HG03103 (cell line): ENCODE measurements at regions not wholly inside any gene's neighbourhood (a gene's known extent, or its start where the extent isn't known, plus 50 kb on each side); places are given as distances from the start of the nearest gene placed in this dataset.

Source experiments
- ATAC-seq: cut with Tn5 transposase; IDR thresholded peaks from one replicate; pipeline ENCODE4 v1.9.1; 2021; ENCODE audit warnings: low read depth; ENCODE audit not compliant: unreplicated experiment

DNA sequence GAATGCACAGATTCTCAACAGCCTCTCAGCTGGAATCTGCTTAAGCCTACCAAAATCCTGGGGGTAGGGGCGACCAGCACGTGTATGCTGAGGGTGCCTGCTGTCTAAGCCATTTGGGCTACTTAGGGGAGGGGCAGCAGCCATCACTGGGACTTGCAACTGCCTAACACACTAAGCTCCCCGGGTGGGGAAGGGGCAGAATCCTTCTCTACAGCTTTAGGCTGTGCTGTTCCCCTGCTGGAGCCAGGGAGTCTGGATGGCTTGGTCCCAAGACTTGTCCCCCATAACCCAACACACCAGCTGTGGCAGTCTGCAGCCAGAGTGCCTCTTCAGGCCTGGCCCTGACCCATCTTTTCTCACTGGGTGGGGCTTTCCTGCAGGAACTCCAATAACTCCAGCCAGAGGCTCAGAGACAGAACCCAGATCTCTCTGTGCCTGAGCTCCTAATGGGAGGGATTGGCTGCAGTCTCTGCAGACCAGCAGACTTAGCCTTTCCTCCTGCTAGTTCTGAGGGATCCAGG lies 305.4 kb upstream of the RND3 start:
- no peak for ATAC-seq

DNA sequence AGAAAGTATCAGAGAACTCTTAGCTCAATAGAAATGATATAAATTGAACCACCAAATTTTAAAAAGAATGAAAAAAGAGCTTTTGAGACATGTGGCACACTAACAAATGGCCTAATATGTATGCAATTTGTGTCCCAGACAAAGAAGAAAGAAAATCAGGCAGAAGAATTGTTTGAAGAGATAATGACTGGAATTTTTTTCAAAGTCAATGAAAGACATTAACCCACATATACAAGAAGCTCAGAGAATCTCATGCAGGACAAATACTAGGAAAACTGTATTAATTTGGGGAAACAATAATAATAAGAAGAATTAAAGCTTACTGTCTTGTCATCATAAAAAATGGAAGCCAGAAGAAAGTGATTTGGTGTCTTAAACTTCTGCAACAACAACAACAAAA lies 304.1 kb upstream of the RND3 start:
- ATAC-seq, result no peak

DNA sequence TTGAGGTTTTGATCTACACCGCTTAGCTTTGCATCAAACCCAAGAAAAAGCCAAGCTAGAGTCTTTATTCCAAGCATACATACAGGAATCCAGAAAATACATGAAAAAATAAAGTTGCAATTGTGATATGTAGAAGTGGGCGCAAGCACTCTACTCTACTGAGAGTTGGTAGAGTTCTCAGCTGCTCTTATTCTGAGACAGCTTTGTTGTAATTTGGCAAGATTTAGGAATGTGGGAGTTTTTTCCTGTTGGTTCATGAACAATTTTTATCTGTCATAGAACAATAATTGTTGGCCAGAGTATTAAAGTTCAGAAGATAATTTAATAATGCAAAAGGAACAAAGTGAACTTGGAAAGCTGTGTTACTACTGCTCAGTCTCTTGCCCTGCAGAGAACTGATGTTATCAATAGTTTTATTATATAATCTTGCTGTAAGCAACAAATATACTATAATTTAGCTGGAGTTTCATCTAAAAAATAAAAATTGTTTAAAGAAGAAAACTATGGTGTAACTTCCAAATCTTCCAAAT lies 302.0 kb upstream of the RND3 start:
- ATAC-seq, result no peak

DNA sequence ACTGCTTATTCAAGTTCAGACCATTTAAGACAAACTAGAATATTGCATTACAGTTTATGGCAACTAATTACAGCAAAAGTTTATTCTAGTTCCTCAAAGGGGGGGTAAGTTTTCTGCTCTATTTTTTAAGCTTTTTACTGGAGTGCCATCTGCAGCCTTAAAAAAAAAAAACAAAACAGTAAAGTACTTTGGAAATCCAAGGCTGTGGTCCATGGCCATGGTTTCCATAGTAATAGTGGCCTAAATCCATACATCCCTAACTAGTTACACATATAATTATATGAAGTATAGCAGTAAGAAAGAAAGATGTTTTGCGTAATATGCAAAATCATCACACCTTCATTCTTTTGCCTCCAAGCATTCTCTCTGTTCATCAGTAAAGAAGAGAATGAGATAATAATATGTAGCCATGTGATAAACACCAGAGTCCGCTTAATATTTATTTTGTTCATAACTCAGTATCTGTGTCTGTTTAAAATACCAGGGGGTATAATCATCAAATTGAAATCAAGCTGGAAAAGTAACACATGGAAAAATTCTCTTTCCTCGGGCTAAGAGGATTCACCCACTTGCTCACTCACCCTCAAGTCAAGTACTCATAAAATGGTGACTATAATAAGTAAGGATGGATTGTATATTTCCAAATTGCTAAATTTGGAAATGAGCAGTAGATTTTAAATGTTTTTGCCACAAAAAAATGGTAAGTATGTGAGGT lies 301.1 kb upstream of the RND3 start:
- ATAC-seq, result no peak

DNA sequence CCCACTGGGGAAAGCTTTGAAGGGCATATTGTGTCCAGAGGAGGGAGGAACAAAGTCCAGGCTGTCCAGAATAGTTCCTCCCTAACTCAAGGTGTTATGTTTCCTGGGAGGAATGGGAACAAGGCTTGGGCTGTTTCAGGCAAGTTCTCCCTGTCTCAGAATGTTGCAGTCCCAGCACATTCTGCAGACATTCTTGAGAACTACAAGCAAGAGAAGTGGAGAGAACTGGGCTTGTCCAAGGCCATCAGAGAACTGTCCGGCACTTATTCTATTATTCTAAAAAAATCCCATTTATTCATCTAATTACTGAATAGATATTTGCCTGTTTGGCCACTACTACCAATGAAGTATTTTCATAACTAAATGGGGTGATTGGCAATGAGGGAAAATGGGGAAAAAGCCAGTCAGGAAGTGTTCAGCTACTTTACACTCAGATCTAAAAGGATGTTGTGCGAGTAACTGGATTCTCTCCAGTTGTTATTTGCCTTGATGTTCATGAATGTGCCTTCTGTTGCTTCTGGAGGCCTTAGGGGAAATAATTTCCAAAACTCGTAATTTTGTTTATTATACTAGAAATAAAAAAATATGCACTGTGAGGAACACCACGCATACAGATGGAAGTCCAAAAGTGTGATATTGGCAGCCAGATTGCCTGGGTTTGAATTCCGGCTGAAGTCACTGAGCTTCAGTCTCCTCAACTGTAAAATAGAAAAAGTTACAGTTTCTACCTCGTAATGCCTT lies 300.1 kb upstream of the RND3 start:
- ATAC-seq, result no peak

DNA sequence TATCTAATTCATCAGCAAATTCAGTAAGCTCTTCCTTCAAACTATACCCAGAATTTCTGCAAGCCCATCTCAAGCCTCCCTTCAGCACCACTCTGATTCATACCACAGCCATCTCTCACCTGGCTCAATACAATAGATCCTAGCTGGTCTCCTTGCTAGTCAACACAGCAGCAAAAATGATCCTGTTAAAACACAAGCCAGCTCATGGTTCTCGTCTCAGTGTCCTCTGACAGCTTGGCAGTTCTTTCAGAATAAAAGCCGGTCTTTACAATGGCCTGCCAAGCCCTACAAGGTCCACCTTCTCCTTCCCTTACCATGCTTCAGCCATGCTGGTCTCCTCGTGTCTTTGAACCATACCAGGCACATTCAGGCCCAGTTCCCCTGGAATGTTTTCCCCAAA lies 296.9 kb upstream of the RND3 start:
- ATAC-seq, result no peak

DNA sequence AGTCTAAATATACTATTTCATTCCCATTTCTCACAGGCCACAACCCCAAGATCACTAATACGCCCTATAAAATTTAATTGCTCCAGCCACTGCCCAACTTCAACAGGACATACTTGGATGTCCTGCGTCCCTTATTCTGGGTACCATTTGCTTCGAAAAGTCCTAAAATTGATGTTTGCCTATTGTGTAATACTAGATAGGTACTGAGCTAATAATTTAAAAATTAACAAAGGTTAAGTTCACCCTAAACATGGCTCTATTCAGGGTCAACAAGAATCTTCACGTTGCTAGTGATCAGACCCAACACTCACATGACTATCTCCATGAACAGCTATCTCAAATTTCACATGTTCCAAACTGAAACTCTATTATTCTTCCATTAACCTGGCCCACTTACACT lies 296.4 kb upstream of the RND3 start:
- no peak for ATAC-seq

DNA sequence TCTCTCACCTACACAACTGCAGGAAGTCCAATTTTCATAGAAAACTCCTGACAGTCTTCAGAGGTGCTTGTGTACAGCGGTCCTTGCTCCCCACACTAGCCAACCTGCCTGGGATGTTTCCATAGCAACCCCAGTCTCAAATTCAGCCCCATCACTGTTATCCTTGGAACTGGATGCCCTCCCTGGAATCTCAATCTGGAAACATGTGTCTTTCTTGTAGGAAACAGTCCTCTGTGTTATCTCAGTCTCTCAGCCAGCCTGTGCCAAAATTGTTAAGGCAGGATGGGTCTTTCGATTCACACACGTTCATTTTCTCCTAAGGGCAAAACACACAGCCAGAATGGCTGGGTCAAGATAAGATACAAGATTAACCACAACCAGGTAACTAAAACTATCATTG lies 295.5 kb upstream of the RND3 start:
- ATAC-seq, result no peak

DNA sequence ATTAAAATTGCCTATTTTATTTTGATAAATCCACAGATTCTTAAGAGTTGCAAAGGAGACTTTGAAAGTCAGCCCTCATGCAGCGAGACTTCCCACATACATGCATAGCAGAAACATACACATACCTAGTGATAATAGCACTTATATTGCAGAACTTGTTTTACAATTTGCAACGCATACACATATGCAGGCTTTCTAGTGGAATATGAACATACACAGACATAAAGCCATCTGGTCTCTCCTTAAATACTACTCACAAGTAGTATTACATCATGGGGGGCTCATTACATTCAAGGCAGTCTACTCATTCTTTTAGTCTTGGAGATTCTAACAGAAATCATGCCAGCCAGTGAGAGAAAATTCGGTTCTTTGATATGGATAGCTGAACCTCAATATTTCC lies 295.1 kb upstream of the RND3 start:
- no peak for ATAC-seq

DNA sequence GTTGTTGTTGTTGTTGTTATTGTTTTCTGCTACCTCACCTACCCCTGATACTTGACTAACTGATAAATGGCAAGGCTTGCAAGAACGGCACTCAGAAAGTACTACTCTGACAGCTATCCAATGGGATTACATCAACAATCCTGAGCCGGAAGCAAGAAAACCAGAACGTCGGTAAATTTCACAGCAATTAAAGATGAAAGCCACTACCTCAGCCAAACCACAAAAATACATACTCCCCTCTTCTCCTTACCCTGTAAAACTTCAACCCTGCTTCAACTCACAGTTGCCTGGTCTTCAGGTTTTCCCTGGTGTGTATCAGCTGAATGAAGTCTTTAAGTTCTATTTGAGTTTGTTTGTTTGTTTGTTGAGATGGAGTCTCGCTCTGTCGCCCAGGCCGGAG lies 293.7 kb upstream of the RND3 start:
- no peak for ATAC-seq

DNA sequence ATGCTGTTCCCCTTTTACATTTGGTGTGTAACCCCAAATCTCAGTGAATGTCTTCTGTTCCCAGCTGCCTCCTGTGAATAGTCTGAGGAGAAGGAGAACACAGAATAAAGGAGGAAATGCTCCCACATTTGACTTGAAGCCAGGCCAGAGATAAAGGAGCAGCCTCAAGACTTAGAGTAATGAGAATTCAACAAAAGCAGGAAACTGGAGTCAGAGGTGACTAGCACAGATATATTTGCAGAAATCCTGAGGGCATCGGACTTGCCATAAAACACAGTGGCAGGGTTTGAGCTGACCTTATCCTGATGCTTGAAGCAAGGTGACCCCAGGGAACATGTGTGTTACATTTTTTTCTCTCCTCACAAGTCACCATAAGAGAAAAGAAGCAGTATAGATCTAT lies 291.4 kb upstream of the RND3 start:
- no peak for ATAC-seq

DNA sequence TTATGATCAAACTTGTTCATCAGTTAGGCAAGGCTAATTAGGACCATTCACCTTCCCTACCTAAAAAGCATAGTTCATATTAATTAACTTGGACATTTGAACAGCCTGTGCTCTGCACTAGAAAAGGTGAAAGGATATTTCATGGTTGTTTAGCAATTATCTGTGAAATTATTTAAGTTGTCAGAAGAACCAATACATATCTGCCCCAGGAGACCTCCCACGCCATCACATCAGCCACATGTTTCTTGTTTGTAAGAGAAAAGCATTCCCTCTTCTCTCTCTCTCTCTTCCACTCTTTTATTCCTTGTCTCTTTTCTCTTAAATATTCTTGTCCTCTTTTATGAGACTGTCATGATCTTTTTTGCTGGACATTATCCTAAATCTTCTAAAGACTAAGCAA lies 282.0 kb upstream of the RND3 start:
- no peak for ATAC-seq

DNA sequence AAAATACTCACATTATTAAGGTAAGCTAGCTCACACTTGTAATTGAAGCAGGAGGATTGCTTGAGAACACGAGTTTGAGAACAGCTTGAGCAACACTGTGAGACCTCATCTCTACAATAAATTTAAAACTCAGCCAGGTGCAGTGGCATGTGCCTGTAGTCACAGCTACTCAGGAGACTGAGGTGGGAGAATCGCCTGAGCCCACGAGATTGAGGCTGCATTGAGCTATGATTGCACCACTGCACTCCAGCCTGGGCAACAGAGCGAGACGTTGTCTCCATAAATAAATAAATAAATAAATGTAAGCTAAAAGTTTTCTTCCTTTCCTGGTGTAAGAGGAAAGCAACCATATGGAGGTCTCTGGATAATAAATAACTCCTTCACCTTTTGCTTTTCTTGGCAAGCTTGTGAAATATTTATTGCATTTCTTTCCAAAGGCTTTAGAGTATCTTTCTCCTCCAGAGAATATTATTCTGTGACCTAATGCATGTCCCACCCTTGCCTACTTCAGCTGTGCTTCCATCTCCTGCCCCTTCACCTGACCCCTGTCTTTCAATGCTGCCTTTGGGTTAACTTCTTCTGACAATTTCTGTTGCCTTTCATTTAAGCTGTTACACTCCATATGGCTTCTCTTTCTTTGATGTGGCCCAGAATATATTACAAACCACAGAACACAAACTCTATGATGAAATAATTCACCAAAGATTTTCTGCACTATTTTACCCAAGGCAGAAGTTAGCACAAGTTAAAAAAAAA lies 280.7 kb upstream of the RND3 start:
- ATAC-seq, result no peak

DNA sequence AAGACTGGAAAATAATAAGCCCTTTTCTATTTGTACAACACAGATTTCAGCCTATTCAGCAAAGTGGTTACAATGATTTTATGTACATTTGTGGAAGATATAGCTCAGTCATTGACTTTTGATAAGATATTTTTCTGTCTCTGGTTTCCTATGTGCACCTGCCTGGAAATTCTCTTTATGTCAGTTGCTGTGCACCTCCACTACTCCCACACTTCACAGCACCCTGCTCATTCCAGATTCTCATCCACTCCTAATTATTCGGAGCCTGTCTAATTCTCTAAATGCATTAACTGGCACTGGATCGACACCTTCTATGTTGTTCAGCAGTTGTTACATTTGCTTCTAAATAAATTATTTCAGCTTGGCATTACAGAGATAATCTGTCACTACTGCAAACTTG lies 275.1 kb upstream of the RND3 start:
- ATAC-seq, result no peak

DNA sequence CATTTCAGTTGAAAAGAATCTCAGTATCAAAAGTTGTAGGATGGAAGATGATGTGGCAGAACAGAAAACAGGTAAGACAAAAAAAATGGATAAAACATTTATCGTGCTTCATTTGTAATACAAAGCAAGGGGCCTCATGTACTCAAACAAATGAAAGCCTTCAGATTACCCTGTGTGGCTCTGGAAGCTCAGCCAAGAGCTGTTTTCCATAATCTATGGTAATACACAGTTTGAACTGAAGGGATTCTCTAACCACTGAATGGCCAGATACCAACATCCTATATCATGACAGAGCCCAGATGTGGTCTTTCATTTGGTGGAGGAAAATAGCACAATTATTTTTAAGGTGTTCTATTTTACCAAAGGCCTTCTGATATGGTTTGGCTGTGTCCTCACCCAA lies 272.1 kb upstream of the RND3 start:
- no peak for ATAC-seq

DNA sequence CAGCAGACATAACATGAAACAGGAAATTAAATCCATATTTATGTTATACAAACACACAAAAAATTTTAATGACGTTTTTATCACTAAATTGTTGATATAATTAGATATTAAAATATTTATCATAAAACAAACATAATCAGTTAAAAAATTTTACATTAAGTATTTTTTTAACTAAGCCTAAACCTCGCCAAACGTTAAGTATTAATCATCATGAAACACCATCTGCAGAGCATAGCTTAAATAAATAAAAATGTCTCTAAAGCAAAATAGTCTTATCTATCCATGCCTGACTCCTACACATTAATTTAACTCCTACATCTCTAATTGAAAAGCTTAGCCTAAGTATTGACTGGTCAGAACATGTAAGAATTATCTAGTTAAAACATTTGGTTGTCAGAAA lies 271.6 kb upstream of the RND3 start:
- ATAC-seq, result no peak

DNA sequence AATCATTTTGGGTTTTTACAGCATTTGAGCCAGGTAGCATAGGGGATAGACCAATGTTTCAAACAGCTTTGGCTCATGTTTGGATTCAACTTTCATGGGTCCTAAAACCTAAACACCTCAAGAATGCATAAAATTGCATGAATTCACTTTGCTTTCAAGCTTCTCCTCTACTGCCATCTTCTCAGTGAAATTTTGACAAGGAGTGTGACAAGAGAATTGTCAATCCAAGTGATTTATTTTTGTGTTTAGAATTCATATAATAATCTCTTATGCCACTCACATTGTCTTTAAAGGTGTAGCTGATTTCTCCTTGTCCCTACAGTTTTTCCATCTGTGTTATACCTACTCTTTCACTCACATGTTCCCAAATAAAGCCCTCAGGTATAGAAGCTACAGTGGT lies 264.8 kb upstream of the RND3 start:
- no peak for ATAC-seq

DNA sequence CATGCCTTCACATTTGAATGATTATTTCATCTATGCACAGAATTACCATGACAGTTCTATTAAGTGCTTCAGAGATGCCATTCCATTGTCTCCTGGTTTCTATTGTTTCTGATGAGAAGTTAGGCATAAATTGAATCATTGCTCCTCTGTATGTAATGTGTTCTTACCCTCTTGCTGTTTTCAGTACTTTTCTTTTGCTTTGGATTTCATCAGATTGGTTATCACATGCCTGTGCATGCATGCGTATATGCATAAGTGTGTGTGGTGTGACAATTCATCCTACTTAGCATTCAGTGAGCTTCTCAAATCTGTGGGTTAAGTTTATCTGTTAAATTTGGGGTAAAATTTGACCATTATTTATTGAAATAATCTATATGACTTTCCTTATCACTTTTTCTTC lies 263.3 kb upstream of the RND3 start:
- no peak for ATAC-seq

DNA sequence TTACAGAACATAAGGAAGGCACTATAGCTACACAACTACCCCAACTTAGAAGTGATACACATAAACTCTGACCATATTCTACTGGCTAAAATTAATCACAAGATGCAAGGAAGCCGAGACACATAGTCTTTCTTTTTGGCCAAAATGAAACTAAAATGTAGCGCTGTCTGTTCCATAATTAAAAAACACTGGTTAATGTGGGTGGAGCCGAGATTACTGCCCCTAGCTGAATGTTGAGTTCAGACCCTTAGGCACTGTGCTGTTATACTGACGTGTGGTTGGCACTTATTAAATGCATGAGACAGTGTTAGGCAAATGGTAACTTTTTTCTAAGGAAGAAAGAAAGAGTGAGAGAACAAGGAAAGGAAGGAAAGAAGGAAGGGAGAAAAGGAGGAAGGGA lies 254.6 kb upstream of the RND3 start:
- ATAC-seq, result no peak

DNA sequence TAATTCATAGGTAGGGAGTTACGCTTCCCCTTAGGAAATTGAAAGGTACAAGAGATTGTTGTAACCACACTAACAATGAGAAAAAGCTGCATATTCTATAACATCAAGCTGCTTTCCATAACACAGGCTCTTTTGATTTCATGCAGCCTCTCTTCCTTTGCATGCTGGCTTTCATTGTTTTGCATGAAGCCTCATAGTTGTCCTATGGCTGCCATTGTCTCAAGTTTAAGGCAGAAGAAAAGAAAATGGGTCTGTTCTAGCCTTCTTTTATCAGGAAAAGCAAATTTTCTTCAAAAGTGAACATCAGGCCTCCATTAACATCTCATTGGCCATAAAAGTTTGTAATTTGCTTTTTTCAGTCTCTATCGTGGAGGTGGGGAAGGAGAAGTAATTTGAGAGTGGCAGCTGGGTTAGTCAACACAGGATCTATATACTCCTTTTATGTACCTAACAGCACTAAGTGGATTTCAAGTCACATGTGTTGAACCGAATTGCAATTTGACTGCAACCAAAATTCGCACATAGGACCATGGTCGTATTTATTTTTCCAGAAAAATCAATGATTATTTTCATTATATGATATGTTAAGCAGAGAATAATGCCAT lies 248.5 kb upstream of the RND3 start:
- no peak for ATAC-seq

DNA sequence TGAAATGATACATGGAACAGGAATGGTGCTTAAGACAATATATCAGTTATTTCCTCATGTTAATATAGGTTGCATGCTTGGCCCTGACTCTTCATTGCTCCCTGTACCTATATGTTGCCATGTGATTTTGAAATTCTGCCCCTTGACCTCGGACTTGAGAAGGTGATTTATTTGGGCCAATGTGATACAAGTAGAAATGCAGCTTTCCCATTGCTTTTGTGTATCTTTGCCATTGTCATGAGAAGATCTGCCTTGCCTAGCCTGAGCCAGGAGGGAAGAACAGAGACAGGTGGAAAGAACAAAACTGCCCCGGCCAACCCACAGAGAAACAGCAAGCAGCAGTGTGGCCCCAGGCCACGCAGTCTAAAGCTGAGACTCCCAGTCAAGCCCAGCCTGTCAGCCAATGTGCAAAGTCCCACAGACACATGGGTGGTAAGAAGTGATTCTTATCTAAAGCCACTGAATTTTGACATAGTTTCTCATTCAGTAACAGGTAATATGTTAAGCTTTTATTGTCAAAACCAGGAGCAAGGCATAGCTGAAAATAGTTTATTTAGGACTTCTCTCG lies 245.7 kb upstream of the RND3 start:
- no peak for ATAC-seq
